ENCODE measurements at regions not wholly inside any gene's neighbourhood (a gene's known extent, or its start where the extent isn't known, plus 50 kb on each side); places are given as distances from the start of the nearest gene placed in this dataset.
"Not testable (repeated sequence)": the region's sequence is repeated elsewhere in the genome, so short reads cannot be mapped to it uniquely, and the experiment has no call there.

GRCh38 chr6:150733726-150734125 lies 131.8 kb upstream of the MTHFD1L start:
- no peak for DNase-seq (ENCODE audit: low read depth in 3 of 3, low spot score in 1 of 3)

DNA sequence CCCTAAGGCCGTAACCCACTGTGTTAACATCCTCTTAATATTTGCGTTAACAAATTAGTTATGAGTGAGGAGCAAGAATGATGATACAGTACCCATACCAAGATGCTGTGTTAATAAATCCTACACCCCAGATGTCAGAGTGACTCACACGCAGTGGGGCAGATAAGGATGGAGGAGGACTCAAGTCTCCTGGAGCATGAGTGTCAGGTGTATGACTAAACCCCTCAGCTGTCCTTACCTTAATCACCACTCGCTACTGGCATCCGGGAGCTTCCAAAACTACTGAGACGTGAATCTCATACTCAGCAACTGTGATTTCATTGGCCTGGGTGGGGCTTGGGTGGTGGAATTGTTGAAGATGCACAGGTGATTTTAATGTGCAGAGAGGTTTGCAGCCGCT lies 131.3 kb upstream of the MTHFD1L start:
- DNase-seq (ENCODE audit: low read depth in 3 of 3, low spot score in 1 of 3) = no peak

- DNase-seq (ENCODE audit: low read depth in 3 of 3, low spot score in 1 of 3) = no peak
Observed at GRCh38 chr6:150735341-150735851, 130.1 kb upstream of the MTHFD1L start.

DNA sequence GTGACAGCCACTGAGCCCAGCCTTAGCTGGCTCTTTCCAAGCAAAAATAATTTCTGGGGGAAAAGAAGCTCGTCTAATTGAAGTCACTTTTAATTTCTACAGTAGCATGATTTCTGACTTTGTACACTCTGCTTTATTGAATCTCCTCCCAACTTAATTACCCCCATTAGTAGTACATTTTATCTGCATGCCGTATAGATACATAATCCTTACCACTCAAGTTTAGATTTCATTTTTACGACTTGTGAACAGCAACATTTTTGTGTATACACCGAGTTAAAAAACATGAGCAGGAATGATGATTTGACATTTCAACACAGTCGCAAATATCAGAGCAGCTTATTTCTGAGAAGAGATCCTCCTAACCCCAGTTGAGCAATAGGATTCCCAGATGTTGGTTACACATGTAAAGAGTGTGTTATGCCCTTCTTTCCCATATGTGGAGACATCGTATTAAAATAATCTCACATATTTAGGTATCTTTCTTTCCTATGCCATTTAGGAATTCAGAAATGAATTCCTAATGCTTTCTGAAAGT lies 127.3 kb upstream of the MTHFD1L start:
- DNase-seq (ENCODE audit: low read depth in 3 of 3, low spot score in 1 of 3) = no peak

GRCh38 chr6:150739711-150740349 lies 125.7 kb upstream of the MTHFD1L start:
- DNase-seq (ENCODE audit: low read depth in 3 of 3, low spot score in 1 of 3) = no peak

GRCh38 chr6:150740453-150740852 lies 125.0 kb upstream of the MTHFD1L start:
- no peak for DNase-seq (ENCODE audit: low read depth in 3 of 3, low spot score in 1 of 3)

DNA sequence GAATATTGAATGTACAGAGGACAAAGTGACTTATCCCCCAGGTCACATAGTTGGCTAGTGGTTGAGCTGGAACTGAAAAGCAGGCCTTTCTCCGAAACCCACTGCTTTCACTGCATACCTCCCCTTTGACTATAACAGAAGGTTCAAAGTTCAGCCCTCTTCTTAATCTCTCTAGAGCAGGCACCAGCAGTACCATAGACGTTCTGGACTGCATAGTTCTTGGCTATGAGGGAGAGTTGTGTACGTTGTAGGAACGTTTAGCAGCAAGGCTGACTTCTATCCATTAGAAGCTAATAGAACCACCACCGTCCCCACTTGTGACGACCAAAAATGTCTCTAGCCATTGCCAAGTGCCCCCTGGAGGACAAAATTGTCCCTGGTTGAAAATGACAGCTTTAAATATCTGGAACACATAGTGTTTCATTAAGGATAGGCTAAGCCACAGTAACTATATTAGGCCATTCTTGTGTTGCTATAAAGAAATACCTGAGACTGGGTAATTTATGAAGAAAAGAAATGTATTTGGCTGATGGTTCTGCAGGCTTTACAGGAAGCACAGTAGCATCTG lies 123.8 kb upstream of the MTHFD1L start:
- DNase-seq (ENCODE audit: low read depth in 3 of 3, low spot score in 1 of 3) = no peak

- no peak for DNase-seq (ENCODE audit: low read depth in 3 of 3, low spot score in 1 of 3)
Observed at GRCh38 chr6:150744522-150745260, 120.8 kb upstream of the MTHFD1L start.

DNA sequence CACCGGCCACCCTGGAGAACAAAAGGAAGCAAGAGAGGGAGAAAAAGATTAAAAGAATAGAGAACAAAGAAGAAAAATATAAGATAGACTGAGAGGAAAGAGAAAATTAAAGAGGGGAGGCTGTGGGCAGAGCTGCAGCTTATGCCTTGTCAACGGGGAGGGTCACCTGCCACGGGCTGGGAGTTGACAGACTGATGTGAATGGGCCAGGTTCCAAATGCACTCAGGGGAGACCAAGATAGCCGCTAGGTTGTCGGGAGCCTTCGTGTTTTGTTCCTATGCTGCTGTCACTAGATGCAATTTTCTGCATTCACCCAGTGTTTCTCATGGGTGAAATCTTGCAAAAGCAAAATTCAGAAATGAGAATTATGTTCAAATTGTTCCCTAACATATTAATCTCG lies 119.6 kb upstream of the MTHFD1L start:
- no peak for DNase-seq (ENCODE audit: low read depth in 3 of 3, low spot score in 1 of 3)

- no peak for DNase-seq (ENCODE audit: low read depth in 3 of 3, low spot score in 1 of 3)
Observed at GRCh38 chr6:150747155-150747554, 118.3 kb upstream of the MTHFD1L start.

GRCh38 chr6:150749091-150749670 lies 116.3 kb upstream of the MTHFD1L start:
- no peak for DNase-seq (ENCODE audit: low read depth in 3 of 3, low spot score in 1 of 3)

DNA sequence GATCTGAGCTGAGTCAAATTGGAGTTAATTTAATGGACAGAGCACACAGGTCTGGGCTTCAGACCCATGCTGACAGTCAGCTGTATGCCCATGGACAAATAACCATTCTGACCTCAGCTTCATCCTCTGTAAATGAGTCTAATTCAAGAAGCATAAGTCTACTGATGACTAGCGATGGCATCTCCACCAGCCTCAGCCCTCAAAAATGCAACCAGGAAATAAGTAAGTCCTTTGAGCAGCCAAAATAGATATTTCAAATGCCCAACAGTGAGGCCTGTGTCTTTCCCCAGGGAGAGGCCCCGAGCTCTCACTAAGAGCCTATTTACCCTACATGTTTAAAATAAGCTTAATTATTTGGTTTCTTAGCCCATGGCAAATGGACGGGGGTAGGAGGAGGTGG lies 114.2 kb upstream of the MTHFD1L start:
- DNase-seq (ENCODE audit: low read depth in 3 of 3, low spot score in 1 of 3) = no peak

- DNase-seq (ENCODE audit: low read depth in 3 of 3, low spot score in 1 of 3) = no peak
Observed at GRCh38 chr6:150752409-150752808, 113.1 kb upstream of the MTHFD1L start.

DNA sequence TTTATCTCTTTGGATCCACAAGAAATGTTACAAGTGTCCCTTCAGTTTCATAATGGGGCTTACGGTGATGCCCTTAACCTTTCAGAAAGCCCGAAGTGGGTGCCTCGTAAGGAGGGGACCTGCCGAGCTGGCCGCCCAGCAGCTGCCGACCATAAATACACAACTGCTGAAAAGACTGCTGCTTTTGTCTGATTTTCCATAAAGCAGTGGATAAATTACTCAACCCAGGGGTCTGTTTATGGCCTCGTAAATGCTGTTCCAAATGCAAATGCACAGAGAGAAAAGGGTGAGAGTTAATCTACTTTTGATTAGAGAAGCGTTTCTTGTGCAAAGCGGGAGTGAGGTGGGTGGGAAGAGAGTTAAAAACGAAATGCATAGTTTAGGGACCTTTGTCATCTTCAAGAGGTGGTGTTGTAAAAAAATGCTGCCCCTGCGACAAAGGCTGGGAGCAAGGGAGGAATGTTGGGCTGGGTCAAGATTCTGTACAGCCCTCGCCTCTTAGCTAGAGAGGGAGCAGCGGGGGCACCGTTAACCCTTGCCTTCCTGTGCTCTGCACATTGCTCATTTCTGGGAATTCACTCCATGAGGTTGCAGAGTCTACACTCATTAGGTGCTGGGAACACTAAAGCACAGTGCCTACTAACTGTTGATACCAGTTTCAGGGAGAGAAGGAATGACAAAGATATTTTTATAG lies 112.0 kb upstream of the MTHFD1L start:
- no peak for DNase-seq (ENCODE audit: low read depth in 3 of 3, low spot score in 1 of 3)

DNA sequence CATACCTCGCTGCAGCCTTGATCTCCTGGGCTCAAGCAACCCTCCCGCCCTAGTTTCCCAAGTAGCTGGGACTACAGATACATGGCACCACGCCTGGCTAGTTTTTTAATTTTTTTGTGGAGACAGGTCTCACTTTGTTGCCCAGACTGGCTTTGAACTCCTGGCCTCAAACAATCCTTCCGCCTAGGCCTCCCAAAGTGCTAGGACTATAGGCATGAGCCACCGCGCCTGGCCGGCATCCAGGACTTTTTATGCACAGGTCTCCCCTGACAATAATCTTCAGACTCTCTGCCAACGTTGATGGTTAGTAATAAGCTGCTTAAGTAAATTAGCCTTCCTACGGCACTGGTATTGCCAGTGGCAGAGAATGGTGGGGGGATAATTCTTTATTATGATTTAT lies 110.5 kb upstream of the MTHFD1L start:
- no peak for DNase-seq (ENCODE audit: low read depth in 3 of 3, low spot score in 1 of 3)

- DNase-seq (ENCODE audit: low read depth in 3 of 3, low spot score in 1 of 3) = no peak
Observed at GRCh38 chr6:150755524-150755923, 110.0 kb upstream of the MTHFD1L start.

DNA sequence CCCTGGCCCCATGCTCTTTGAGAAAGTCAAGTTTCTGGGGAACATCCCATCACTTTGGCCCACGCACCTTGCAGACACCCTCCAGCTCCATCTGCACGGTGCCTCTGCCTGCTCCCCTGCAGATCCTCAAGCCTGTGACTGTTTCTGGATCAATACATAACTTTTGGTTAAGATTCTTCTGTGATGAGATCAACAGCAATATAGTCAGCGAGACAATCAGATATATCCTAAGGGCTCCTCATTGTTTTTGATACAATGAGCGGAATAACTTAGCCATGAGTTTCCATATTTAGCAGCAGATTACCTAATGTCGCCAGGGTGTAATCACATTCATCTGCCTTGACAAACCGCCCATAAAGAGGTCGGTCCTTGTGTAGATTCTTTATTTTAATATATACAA lies 109.3 kb upstream of the MTHFD1L start:
- DNase-seq (ENCODE audit: low read depth in 3 of 3, low spot score in 1 of 3) = no peak

- not testable (repeated sequence) for DNase-seq (ENCODE audit: low read depth in 3 of 3, low spot score in 1 of 3)
Observed at GRCh38 chr6:150757807-150758206, 107.7 kb upstream of the MTHFD1L start.

GRCh38 chr6:150759483-150759882 lies 106.0 kb upstream of the MTHFD1L start:
- no peak for DNase-seq (ENCODE audit: low read depth in 3 of 3, low spot score in 1 of 3)

DNA sequence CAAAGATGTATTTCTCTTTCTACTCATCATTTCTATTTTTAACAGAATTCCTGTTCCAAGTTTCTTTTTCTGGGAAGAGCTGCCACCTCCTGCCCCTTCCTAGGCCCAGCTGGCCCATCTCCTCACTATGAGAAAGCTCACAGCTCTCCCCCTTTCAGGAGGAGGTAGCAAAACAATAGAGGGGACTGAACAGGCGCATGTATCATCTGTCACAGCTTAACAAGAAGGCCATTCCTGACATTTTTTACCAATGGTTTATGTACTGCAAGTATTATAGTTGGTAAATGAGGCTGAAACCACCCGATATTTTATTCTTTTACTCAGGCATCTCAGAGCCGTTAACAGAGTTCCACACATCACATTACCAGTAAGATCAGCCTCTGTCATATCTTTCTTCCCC lies 103.7 kb upstream of the MTHFD1L start:
- DNase-seq (ENCODE audit: low read depth in 3 of 3, low spot score in 1 of 3) = no peak

All from stimulated activated CD4-positive, alpha-beta T cell treated with anti-CD3 and anti-CD28 coated beads, TNF-alpha, amount 100 ng/mL, for 1 hour (primary cell).